ENCODE measurements at regions not wholly inside any gene's neighbourhood (a gene's known extent, or its start where the extent isn't known, plus 50 kb on each side); places are given as distances from the start of the nearest gene placed in this dataset.

- no peak for TF ChIP-seq SPI1 (IDR thresholded peaks at IDR 0.05; ENCODE audit: borderline replicate concordance, low read depth)
- TF ChIP-seq, protein P1, sequence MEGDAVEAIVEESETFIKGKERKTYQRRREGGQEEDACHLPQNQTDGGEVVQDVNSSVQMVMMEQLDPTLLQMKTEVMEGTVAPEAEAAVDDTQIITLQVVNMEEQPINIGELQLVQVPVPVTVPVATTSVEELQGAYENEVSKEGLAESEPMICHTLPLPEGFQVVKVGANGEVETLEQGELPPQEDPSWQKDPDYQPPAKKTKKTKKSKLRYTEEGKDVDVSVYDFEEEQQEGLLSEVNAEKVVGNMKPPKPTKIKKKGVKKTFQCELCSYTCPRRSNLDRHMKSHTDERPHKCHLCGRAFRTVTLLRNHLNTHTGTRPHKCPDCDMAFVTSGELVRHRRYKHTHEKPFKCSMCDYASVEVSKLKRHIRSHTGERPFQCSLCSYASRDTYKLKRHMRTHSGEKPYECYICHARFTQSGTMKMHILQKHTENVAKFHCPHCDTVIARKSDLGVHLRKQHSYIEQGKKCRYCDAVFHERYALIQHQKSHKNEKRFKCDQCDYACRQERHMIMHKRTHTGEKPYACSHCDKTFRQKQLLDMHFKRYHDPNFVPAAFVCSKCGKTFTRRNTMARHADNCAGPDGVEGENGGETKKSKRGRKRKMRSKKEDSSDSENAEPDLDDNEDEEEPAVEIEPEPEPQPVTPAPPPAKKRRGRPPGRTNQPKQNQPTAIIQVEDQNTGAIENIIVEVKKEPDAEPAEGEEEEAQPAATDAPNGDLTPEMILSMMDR (IDR thresholded peaks at IDR 0.05; ENCODE audit: insufficient read depth, low read length) = no peak
- no peak for TF ChIP-seq POLR2AphosphoS5 (IDR thresholded peaks at IDR 0.05; ENCODE audit: low read depth)
- TF ChIP-seq, protein P2, sequence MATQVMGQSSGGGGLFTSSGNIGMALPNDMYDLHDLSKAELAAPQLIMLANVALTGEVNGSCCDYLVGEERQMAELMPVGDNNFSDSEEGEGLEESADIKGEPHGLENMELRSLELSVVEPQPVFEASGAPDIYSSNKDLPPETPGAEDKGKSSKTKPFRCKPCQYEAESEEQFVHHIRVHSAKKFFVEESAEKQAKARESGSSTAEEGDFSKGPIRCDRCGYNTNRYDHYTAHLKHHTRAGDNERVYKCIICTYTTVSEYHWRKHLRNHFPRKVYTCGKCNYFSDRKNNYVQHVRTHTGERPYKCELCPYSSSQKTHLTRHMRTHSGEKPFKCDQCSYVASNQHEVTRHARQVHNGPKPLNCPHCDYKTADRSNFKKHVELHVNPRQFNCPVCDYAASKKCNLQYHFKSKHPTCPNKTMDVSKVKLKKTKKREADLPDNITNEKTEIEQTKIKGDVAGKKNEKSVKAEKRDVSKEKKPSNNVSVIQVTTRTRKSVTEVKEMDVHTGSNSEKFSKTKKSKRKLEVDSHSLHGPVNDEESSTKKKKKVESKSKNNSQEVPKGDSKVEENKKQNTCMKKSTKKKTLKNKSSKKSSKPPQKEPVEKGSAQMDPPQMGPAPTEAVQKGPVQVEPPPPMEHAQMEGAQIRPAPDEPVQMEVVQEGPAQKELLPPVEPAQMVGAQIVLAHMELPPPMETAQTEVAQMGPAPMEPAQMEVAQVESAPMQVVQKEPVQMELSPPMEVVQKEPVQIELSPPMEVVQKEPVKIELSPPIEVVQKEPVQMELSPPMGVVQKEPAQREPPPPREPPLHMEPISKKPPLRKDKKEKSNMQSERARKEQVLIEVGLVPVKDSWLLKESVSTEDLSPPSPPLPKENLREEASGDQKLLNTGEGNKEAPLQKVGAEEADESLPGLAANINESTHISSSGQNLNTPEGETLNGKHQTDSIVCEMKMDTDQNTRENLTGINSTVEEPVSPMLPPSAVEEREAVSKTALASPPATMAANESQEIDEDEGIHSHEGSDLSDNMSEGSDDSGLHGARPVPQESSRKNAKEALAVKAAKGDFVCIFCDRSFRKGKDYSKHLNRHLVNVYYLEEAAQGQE (IDR thresholded peaks at IDR 0.05; ENCODE audit: insufficient replicate concordance, low read depth) = no peak
Measured at GRCh38 chr4:133059117-133059516, 90.0 kb upstream of the PCDH10 start.
